ENCODE measurements at regions not wholly inside any gene's neighbourhood (a gene's known extent, or its start where the extent isn't known, plus 50 kb on each side); places are given as distances from the start of the nearest gene placed in this dataset.

DNA sequence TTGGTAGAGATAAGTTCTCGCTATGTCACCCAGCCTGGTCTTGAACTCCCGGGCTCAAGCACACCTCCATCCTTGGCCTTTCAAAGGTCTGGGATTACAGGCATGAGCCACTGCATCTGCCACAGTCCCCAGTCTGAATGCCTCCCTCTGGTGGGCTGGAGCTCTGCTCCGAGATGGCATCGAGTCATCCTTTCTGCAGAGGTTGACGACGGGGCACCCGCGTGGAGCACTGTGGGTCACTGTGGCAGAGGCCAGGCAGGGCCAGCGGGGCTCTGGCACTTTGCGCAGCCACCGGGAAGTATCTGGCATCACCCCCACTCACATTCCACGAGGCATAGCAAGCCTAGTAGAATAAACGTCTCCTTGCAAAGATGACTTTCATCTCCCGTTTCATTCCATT, 163.3 kb upstream of the DIO3 start:
- no peak for DNase-seq (ENCODE audit: low read depth, low spot score)

GRCh38 chr14:101399737-101400517, 161.4 kb upstream of the DIO3 start:
- no peak for DNase-seq (ENCODE audit: low read depth, low spot score)

DNA sequence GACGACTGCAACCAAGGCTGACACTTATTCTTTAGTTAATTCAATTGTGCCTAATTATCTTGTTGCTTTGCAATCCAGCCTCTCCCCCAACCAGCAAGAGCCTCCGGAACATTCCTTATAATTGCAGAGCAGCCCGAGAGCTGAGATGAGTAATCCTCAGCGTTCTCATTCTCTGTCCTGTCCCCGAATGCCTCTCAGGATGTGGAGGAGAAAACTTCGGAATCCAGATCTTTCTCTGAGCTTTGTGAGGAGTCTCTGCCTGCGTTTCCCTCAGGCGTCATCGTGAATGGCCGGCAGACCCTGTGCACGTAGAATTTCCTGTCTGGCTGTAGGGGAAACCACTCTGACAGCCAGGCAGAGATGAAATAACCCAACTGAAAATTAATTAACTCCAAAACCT, 160.5 kb upstream of the DIO3 start:
- DNase-seq (ENCODE audit: low read depth, low spot score), result no peak

GRCh38 chr14:101402936-101403660, 158.2 kb upstream of the DIO3 start:
- DNase-seq (ENCODE audit: low read depth, low spot score), result no peak

- no peak for DNase-seq (ENCODE audit: low read depth, low spot score)
Measured at GRCh38 chr14:101404426-101405170, 156.7 kb upstream of the DIO3 start.

DNA sequence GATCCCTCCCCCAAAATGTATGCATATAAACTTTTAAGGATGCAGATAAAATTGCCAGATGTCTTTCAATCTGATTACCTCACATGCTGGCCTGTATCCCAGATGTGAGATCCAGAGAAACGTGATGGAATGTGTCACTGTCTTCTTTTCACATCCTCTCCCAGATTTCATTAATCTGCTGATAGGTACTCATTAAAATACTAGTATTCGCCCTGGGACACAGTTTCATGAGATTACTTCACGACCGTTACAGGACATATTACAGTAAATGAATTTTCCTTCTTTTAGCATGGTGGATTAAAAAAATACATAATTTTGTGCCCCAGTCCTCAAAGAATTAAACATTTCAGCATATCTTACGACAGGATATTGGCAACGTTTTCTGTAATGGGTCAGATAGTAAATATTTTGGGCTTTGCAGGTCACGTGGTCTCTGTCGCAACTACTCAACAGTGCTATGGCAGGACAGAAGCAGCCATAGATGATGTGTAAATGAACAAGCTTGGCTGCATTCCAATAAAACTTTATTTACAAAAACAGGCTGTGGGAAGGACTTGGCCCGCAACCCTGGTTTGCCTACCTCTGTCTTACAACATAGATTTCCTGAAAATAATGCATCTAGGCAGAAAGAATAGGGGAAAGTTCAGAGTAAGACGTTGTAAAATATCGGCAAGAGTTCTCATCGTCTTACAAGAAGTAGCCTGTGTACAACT, 156.0 kb upstream of the DIO3 start:
- no peak for DNase-seq (ENCODE audit: low read depth, low spot score)

GRCh38 chr14:101406921-101407320, 154.4 kb upstream of the DIO3 start:
- DNase-seq (ENCODE audit: low read depth, low spot score), result no peak

DNA sequence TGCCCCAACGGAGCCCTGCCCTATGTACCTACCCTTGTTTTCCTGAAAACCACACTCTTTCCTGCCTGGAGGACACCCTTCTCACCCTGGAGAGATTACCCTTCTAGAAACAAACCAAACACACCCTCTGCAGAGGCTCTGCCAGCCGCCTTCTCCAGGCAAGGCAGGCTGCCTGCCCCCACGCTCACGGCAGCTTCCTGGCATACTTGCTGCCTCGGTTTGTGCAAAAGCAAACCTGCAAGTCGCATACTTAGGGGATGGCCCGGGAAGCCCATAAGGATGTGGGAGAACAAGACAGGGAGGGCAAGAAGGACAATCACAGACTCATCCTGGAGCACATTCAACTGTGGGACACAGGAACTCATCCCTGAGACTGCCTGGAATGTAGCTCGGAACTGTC, 154.0 kb upstream of the DIO3 start:
- no peak for DNase-seq (ENCODE audit: low read depth, low spot score)

GRCh38 chr14:101408077-101408831, 153.0 kb upstream of the DIO3 start:
- peak; percentile 10 for DNase-seq (ENCODE audit: low read depth, low spot score)

- DNase-seq (ENCODE audit: low read depth, low spot score), result no peak
Measured at GRCh38 chr14:101409006-101409543, 152.2 kb upstream of the DIO3 start.

GRCh38 chr14:101410126-101410525, 151.2 kb upstream of the DIO3 start:
- DNase-seq (ENCODE audit: low read depth, low spot score), result no peak

DNA sequence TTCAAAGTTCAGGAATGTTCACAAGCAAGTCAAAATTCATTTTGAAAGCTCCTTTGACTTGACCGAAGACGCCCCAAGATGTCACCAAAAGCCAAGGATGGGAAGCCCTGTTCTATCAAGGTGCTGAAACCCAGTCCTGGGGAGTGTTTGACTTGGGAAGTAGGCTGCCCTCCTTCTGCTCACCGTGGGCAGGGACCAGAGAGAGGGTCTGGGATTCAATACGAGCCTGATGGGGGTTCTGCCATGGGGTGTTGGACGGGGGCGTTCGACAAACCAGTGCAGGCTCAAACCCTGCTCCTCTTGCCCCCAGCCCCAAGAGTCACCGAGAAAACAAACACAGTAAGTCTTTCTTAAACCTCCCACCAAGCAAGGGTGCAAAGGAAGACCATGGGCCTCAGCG, 150.1 kb upstream of the DIO3 start:
- no peak for DNase-seq (ENCODE audit: low read depth, low spot score)

DNA sequence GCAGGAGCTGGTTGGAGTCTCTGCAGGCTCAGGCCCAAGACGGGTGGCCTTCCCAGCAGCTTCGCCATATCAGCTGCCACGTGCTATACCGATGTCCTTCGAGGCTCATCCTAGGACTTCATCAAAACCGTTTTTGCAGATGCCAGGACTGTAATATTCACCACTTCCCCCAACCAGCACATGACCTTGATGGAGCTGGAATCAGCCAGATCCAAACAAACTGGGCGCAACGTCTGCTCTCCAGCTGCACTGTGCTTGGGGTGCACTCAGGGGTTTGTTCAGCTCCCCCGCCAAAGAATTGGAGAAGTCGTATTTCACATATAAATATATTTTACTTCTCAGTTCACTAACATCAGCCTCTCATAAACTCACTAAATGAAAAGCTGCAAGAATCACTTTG, 149.5 kb upstream of the DIO3 start:
- no peak for DNase-seq (ENCODE audit: low read depth, low spot score)

DNA sequence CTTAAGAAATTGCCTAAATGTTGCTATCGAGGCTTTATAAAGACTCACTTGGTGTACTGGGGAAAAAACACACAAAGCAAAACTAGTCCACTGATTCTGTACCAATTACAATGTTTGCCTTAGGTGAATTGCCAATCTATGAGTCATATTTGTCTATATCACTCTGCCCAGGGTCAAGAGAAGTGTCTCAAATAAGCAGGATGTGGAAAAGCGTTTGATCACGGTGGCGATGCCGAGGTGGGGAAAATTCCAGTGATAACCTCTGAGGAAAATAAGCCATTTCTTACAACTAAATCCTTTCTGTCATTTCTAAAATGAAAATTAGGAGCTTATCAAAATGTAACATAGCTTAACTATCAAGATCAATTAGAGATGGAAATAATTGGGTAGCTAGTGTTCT, 148.6 kb upstream of the DIO3 start:
- DNase-seq (ENCODE audit: low read depth, low spot score), result no peak

DNA sequence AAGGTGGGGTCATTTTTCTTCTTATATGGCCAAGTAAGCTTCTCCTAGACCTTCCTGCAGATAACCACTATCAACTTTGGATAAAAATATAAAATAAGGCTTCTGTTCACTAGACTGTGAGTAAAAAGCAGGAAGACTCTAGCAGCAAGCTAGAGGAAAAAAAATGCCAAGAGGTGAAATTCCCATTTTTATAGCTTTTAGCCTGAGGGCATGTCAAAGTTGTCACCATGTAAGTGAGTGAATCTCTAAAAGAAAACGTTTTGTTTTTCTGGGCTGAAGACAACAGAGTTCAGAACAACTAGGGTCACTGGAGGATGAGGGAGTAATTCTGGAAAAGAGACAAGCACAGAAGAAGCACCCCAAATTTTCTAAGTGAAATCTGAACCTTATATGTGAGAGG, 143.9 kb upstream of the DIO3 start:
- DNase-seq (ENCODE audit: low read depth, low spot score), result no peak

DNA sequence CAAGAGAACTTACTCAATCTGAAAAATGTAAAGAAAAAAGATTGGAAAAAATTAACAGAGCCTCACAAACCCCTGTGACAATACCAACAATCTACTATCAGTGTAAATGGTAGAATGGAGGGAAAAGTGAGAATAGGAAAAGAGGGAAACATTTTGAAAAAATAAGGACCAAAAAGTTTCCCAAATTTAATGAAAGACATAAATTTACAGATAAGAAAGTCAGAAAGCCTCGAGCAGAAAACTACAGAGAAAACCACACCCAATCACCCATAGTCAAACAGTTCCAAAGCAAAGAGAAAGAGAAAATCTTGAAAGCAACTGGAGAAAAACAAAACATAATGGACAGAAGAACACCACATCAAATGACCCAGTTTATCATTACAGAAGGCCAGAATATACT, 142.7 kb upstream of the DIO3 start:
- DNase-seq (ENCODE audit: low read depth, low spot score), result no peak

- no peak for DNase-seq (ENCODE audit: low read depth, low spot score)
Measured at GRCh38 chr14:101426466-101426865, 134.8 kb upstream of the DIO3 start.

DNA sequence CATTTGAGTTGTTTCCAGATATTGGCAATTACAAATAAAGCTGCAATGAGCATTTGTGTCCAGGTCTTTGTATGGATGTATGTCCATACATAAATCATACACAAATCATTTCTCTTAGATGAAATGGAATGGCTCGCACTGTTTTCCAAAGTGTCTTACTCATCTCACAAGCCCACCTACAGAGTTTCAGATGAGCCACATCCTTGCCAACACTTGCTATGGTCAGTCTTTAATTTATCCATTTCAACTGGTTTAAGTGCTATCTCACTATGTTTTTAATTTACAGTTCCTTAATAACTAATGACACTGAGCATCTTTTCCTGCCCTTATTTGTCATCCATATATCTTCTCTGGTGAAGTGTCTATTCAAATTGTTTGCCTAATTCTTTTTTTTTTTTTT, 132.9 kb upstream of the DIO3 start:
- no peak for DNase-seq (ENCODE audit: low read depth, low spot score)

- no peak for DNase-seq (ENCODE audit: low read depth, low spot score)
Measured at GRCh38 chr14:101435546-101435945, 125.7 kb upstream of the DIO3 start.

GRCh38 chr14:101439023-101439422, 122.3 kb upstream of the DIO3 start:
- DNase-seq (ENCODE audit: low read depth, low spot score), result no peak

- no peak for DNase-seq (ENCODE audit: low read depth, low spot score)
Measured at GRCh38 chr14:101440496-101440895, 120.8 kb upstream of the DIO3 start.
